Uterus (tissue), 2 donors: ENCODE measurements at regions not wholly inside any gene's neighbourhood (a gene's known extent, or its start where the extent isn't known, plus 50 kb on each side); places are given as distances from the start of the nearest gene placed in this dataset.

Source experiments
- CTCF ChIP-seq, 4 experiments: fragments of 200-600 bp in 2 of 4; fragments of 450-650 bp in 2 of 4; sonication (generic) in 2 of 4; IDR thresholded peaks; one replicate each; pipeline ENCODE4 v1.5.1; 2016 to 2019; ENCODE audit warnings: antibody characterized with exemption in 4 of 4, mild to moderate bottlenecking in 2 of 4, moderate library complexity in 1 of 4
- POLR2A ChIP-seq, 2 donors: fragments of 450-650 bp; IDR thresholded peaks; one replicate each; pipeline ENCODE4 v1.6.1; 2016; ENCODE audit warnings: antibody characterized with exemption in 2 of 2, mild to moderate bottlenecking in 1 of 2, moderate library complexity in 1 of 2

GRCh38 chr2:133867166-133867565 lies 298.9 kb upstream of the NCKAP5 start:
- TF ChIP-seq CTCF (IDR thresholded peaks at IDR 0.05) (no peak), POLR2A (IDR thresholded peaks at IDR 0.05) (no peak)
